Coronary artery (tissue), 2 donors: ENCODE measurements at regions not wholly inside any gene's neighbourhood (a gene's known extent, or its start where the extent isn't known, plus 50 kb on each side); places are given as distances from the start of the nearest gene placed in this dataset.

ENCODE experiments used
- DNase-seq: peaks from one replicate; pipeline ENCODE4 v3.0.0-alpha.2; 2017; ENCODE audit warnings: low spot score
- H3K27ac ChIP-seq, 2 donors: fragments of 200-600 bp; sonication (generic); one replicate each; pipeline ENCODE4 v1.5.1; 2016 to 2019
- H3K4me3 ChIP-seq: fragments of 200-600 bp; sonication (generic); 2 replicates; pipeline ENCODE4 v1.5.1; 2016; ENCODE audit warnings: mild to moderate bottlenecking, moderate library complexity
- CTCF ChIP-seq: fragments of 200-600 bp; sonication (generic); IDR thresholded peaks from one replicate; pipeline ENCODE4 v1.5.1; 2019; ENCODE audit warnings: antibody characterized with exemption

- peak overlapping the region; percentile 75 to 96 for H3K27ac ChIP-seq
- TF ChIP-seq CTCF: no peak
- no peak overlapping the region for H3K4me3 ChIP-seq
- no peak for DNase-seq
Measured at GRCh38 chr2:240368781-240369331, 66.6 kb upstream of the GPC1 start.

GRCh38 chr2:240369335-240369734, 66.1 kb upstream of the GPC1 start:
- Histone ChIP-seq H3K27ac (peak overlapping the region; percentile 75 to 96), H3K4me3 (no peak overlapping the region)
- no peak for DNase-seq
- no peak for TF ChIP-seq CTCF

DNA sequence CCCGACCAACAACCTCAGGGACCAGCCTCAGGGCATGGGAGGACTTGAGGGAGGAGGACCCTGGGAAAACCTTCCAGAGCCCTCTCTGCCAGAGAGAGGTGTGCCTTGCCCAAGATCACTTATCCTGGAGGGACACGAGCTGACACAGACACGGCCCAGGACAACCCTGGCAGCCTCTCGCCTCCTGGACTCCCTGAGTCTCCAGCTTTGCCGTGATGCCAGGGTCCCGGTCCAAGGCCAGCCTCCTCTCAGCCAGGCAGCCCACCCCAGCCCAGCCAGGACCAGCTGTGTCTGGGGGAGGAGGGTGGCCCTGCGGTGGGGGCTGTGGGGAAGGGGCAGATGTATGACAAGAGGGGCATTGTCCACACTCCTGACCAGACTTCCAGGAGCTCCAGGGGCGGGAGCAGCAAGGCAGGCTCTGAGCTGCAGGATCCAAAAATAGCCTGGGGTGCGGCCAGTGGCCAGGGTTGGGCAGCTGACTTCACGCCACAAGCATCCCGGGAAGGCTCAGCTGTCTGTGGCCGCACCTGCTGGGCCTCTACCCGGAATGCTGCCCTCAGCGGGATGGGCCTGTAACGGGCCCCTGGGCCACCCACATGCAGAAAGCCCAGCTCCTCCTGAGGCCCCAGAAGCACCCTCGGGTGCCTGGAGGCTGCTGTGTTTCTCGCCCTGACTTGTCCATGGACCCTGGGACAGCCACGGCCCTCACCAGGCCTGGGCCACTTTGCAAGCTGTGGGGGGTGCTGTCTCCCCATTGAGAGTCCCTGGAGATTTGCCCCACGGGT, 65.5 kb upstream of the GPC1 start:
- H3K4me3 ChIP-seq: peak overlapping the region; percentile 48
- DNase-seq: peak; percentile 91
- peak overlapping the region; percentile 75 to 96 for H3K27ac ChIP-seq
- TF ChIP-seq CTCF: no peak

DNA sequence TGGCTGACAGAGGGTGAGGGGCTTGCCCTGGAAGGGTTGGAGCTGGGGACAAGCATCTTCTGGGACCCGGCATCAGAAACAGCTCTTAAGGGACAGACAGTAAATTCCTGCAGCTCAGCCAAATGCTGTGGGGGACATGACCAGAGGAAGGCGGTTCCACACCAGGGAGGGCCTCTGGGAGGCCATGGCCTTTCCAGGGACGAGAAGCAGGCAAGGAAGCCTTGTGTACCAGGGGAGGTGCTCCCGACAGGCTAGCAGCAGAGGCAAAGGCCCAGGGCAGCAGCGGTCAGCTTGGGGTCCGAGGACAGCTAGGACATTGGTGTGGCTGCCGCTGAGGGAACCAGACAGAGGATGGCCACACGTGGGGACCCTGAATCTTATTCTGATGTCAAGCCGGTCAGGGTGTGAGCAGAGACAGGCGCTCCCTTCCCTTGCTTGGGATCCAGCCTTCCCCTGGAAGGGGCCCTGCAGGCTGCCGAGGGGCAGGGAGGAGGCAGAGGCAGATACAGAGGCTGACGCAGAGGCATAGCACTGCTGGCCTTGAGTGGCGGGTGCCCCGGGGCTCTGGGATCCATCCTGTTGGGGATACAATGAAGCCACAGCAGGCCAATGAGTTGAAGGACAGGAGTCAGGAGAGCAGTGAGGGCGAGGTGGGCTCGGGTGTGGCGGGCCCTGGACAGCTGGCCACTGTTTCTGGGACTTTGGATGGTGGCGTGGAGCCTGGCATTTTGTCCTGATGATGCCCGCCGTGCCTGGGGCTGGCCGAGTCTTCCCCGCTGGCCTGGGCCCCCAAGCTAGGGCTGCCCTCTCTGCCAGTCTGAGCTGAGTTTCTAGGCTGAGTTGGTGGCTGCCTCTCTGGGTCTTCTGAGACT, 64.1 kb upstream of the GPC1 start:
- H3K27ac ChIP-seq: peak overlapping the region; percentile 75 to 96

DNA sequence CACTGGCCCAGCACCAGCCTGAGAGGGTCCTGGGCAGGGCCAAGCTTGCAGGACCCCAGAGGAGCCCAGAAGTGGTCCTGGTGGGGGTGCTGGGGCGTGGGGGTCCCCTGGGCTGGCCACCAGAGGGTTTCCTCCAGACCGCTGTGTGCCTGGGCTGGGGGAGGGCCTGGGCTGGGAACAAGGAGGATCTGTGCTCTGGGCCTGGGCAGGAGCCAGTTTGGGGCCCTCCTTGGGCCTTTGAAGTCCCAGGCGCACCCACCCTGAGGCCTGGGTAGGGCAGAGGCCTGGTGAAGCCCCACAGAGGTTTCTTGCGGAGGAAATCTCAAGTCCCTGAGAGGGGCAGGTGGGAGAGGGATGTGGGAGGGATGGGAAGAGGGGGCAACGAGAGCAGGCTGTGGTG, 63.4 kb upstream of the GPC1 start:
- no peak for DNase-seq
- TF ChIP-seq CTCF: no peak
- peak overlapping the region in 1 of 2 donors; percentile 54 for H3K27ac ChIP-seq
- H3K4me3 ChIP-seq: no peak overlapping the region

More for the DNA sequence above, 64.1 kb upstream of the GPC1 start:
- no peak for DNase-seq
- no peak overlapping the region for H3K4me3 ChIP-seq
- no peak for TF ChIP-seq CTCF

DNA sequence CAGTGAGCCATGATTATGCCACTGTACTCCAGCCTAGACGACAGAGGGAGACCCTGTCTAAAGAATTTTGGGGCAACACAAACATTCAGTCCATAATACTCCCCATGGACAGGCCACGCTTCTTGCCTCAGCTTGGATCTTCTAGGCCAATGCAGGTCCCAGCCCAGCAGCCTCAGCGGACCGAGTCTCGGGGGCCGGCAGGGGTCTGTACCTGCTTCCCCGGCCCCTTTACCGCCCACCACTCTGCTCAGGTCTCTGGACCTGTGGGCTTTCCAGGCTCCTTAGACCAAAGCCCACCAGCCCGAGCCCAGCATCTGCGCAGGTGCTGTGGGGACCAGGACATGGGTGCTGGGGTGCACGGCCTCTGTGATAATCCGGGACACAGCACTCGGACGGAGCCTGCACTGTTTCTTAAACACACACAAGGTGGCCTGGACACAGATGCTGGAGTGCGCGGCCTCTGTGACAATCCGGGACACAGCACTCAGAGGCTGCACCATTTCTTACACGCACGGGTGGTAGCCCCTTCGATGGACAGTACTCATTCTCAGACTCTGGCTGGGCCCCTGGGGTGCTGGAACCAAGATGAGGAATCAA, 62.1 kb upstream of the GPC1 start:
- TF ChIP-seq CTCF: no peak
- no peak for DNase-seq
- Histone ChIP-seq H3K4me3 (no peak overlapping the region), H3K27ac (peak overlapping the region; percentile 78 to 96)
